Peyer's patch (tissue), 4 donors: ENCODE measurements at regions not wholly inside any gene's neighbourhood (a gene's known extent, or its start where the extent isn't known, plus 50 kb on each side); places are given as distances from the start of the nearest gene placed in this dataset.

Experiments
- DNase-seq, 3 donors: peaks; one replicate each; pipeline ENCODE4 v3.0.0-alpha.2; 2017 to 2019
- H3K27ac ChIP-seq, 4 donors: fragments of 200-600 bp; sonication (generic); one replicate each; pipeline ENCODE4 v1.5.1; 2016 to 2019
- H3K27me3 ChIP-seq, 2 donors: fragments of 200-600 bp; sonication (generic); one replicate each; pipeline ENCODE4 v1.5.1; 2019
- H3K36me3 ChIP-seq, 3 donors: fragments of 200-600 bp; sonication (generic); one replicate each; pipeline ENCODE4 v1.5.1; 2016 to 2019
- H3K4me1 ChIP-seq, 4 donors: fragments of 200-600 bp; sonication (generic); one replicate each; pipeline ENCODE4 v1.5.1; 2016 to 2019
- H3K4me3 ChIP-seq, 4 donors: fragments of 200-600 bp; sonication (generic); 1 replicate in 3 of 4; 2 replicates in 1 of 4; pipeline ENCODE4 v1.5.1; 2016 to 2019; ENCODE audit warnings: mild to moderate bottlenecking in 1 of 4
- H3K9me3 ChIP-seq, 4 donors: fragments of 200-600 bp; sonication (generic); one replicate each; pipeline ENCODE4 v1.5.1; 2016 to 2019; ENCODE audit warnings: mild to moderate bottlenecking in 1 of 4
- POLR2A ChIP-seq, 2 donors: fragments of 450-650 bp; IDR thresholded peaks; one replicate each; pipeline ENCODE4 v1.5.1; 2017; ENCODE audit warnings: antibody characterized with exemption in 2 of 2, mild to moderate bottlenecking in 2 of 2, moderate library complexity in 2 of 2
- TF ChIP-seq, protein P1 (sequence below), 6 experiments: fragments of 450-650 bp in 4 of 6; fragments of 200-600 bp in 2 of 6; sonication (generic) in 1 of 6; IDR thresholded peaks; one replicate each; pipeline ENCODE4 v1.5.1; 2017 to 2019; ENCODE audit warnings: antibody characterized with exemption in 6 of 6, mild to moderate bottlenecking in 3 of 6, moderate library complexity in 1 of 6

DNA sequence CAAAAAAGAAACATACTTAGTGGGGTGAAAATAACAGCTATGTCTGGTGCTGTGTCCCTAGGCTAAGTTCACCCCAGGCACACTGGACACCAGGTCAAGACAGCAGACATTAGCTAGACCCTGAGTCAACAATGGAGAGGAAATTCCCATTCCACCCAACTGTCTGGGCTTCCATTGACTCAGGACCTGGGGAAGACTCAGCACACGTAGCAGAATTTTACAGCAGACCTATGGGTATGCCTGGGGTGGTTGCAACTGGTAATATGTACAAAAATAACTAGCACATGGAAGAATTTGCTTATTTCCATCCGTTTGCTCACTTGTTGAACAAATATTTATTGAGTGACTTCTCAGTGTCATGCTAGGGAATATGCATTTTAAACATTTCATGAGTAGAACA is 117.0 kb downstream of the GAS1 start:
- DNase-seq, result no peak
- Histone ChIP-seq H3K27ac (no peak overlapping the region), H3K27me3 (no peaks in the 10 kb centered on the region), H3K4me1 (no peaks in the 10 kb centered on the region), H3K4me3 (no peak overlapping the region), H3K9me3 (no peaks in the 10 kb centered on the region), H3K36me3 (no peaks in the 10 kb centered on the region)
- TF ChIP-seq, protein P1, sequence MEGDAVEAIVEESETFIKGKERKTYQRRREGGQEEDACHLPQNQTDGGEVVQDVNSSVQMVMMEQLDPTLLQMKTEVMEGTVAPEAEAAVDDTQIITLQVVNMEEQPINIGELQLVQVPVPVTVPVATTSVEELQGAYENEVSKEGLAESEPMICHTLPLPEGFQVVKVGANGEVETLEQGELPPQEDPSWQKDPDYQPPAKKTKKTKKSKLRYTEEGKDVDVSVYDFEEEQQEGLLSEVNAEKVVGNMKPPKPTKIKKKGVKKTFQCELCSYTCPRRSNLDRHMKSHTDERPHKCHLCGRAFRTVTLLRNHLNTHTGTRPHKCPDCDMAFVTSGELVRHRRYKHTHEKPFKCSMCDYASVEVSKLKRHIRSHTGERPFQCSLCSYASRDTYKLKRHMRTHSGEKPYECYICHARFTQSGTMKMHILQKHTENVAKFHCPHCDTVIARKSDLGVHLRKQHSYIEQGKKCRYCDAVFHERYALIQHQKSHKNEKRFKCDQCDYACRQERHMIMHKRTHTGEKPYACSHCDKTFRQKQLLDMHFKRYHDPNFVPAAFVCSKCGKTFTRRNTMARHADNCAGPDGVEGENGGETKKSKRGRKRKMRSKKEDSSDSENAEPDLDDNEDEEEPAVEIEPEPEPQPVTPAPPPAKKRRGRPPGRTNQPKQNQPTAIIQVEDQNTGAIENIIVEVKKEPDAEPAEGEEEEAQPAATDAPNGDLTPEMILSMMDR (IDR thresholded peaks at IDR 0.05), result no peak
- TF ChIP-seq POLR2A (IDR thresholded peaks at IDR 0.05), result no peak

DNA sequence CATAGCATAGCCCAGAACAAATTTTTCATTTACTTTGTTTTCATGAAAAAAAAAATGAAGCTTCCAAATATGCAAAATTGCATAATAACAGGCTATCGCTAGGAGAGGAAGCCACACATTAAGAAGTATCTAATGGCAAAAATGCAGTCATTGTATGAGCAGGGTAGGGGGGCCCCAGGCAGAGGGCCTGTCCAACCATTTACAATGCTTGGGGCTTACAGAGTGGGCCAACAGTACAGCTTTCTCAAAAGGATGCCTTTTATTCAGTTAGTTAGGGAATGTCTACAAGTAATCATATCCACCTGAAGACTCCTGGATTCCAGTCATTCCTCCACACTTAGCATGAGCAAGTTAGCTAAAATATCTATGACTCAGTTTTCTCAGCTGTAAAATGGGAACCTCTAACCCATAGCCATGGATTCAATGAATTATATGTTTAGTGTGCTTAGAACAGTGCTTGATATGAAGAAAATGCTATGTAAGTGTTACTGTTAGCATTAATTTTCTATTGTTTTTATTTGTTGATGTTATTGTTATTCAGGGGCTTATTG is 117.7 kb downstream of the GAS1 start:
- no peak for DNase-seq
- H3K27me3 ChIP-seq, result no peaks in the 10 kb centered on the region
- no peaks in the 10 kb centered on the region for H3K4me1 ChIP-seq
- H3K9me3 ChIP-seq, result no peaks in the 10 kb centered on the region
- no peaks in the 10 kb centered on the region for H3K36me3 ChIP-seq
- no peak overlapping the region for H3K27ac ChIP-seq
- no peak for TF ChIP-seq POLR2A (IDR thresholded peaks at IDR 0.05)
- TF ChIP-seq, protein P1 (IDR thresholded peaks at IDR 0.05), result no peak
- H3K4me3 ChIP-seq, result no peak overlapping the region

DNA sequence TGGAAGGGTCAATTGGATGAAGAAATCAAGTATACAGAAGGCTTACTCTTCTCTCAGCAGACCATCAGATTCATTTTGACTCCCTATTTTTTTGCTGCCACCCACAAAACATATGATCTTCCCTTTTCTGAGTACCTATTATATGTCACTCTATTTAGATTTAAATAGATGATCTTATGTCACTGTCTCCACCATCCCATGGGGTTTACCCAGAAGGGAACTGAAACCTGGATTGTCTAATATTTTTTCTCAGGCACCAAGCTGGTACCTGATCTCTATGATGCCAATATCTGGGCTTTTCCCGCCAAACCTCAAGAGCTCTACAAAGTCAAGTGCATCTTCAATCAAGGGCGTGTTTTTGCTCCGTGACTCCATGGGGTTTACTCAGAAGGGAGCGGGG is 118.7 kb downstream of the GAS1 start:
- Histone ChIP-seq H3K36me3 (no peaks in the 10 kb centered on the region), H3K9me3 (no peaks in the 10 kb centered on the region), H3K27ac (no peak overlapping the region), H3K4me1 (no peaks in the 10 kb centered on the region), H3K4me3 (no peak overlapping the region), H3K27me3 (no peaks in the 10 kb centered on the region)
- TF ChIP-seq, protein P1 (IDR thresholded peaks at IDR 0.05), result no peak
- TF ChIP-seq POLR2A (IDR thresholded peaks at IDR 0.05), result no peak
- DNase-seq, result no peak

DNA sequence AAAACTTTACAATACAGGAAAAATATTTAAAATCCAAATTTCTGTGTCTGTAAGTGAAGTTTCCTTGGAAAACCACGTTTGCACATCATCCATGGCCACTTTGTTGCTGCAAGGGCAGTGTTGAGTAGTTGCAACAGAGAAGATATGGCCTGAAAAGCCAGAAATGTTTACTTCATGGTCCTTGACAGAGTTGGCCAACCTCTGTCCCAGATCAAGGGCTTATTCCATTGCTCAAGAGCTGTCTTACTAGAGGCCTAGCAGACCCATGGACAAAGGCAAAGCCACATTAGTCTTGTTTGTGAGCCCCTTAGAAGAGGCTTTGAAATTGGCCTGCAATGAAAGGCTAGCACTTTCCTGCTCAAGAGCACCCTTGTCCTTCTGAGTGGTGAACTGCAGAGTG is 119.4 kb downstream of the GAS1 start:
- Histone ChIP-seq H3K4me1 (no peaks in the 10 kb centered on the region), H3K27ac (no peak overlapping the region), H3K4me3 (no peak overlapping the region), H3K27me3 (no peaks in the 10 kb centered on the region), H3K9me3 (no peaks in the 10 kb centered on the region), H3K36me3 (no peaks in the 10 kb centered on the region)
- no peak for DNase-seq
- TF ChIP-seq, protein P1 (IDR thresholded peaks at IDR 0.05), result no peak
- no peak for TF ChIP-seq POLR2A (IDR thresholded peaks at IDR 0.05)

DNA sequence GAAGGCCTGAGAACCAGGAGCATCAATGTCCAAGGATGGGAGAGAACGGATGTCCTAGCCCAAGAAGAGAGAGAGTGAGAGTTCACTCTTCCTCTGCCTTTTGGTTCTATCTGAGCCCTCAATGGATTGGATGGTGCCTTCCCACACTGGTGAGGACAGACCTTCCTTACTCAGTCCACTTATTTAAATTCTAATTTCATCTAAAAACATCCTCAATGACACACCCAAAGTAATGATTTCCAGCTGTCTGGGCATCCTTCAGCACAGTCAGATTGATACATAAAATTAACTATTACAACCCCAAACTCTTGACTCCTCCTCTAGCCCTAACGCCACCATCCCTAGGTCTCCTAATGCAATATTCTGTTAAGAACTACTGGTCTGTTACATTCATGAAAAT is 122.0 kb downstream of the GAS1 start:
- no peaks in the 10 kb centered on the region for H3K27me3 ChIP-seq
- no peaks in the 10 kb centered on the region for H3K36me3 ChIP-seq
- H3K4me1 ChIP-seq, result no peaks in the 10 kb centered on the region
- H3K4me3 ChIP-seq, result no peak overlapping the region
- H3K9me3 ChIP-seq, result no peaks in the 10 kb centered on the region
- TF ChIP-seq, protein P1 (IDR thresholded peaks at IDR 0.05), result no peak
- no peak for TF ChIP-seq POLR2A (IDR thresholded peaks at IDR 0.05)
- H3K27ac ChIP-seq, result no peak overlapping the region
- DNase-seq, result no peak
